ENCODE measurements at regions not wholly inside any gene's neighbourhood (a gene's known extent, or its start where the extent isn't known, plus 50 kb on each side); places are given as distances from the start of the nearest gene placed in this dataset.
A peak's percentile ranks its signal among the peaks of the same experiment; 100 is the strongest.

- no peak for DNase-seq
Observed at GRCh38 chr7:131196803-131197202, 130.9 kb upstream of the MKLN1 start.

GRCh38 chr7:131197920-131198615 lies 129.6 kb upstream of the MKLN1 start:
- DNase-seq, result no peak

GRCh38 chr7:131202451-131202850 lies 125.2 kb upstream of the MKLN1 start:
- DNase-seq, result no peak

GRCh38 chr7:131203291-131203976 lies 124.2 kb upstream of the MKLN1 start:
- no peak for DNase-seq

- DNase-seq, result no peak
Observed at GRCh38 chr7:131208777-131209176, 118.9 kb upstream of the MKLN1 start.

GRCh38 chr7:131210618-131211017 lies 117.1 kb upstream of the MKLN1 start:
- DNase-seq, result no peak

GRCh38 chr7:131211500-131211899 lies 116.2 kb upstream of the MKLN1 start:
- no peak for DNase-seq

- DNase-seq, result no peak
Observed at GRCh38 chr7:131212114-131212513, 115.6 kb upstream of the MKLN1 start.

- DNase-seq, result peak; percentile 65
Observed at GRCh38 chr7:131218727-131219128, 108.9 kb upstream of the MKLN1 start.

- peak; percentile 68 for DNase-seq
Observed at GRCh38 chr7:131219312-131220041, 108.2 kb upstream of the MKLN1 start.

GRCh38 chr7:131221061-131221460 lies 106.6 kb upstream of the MKLN1 start:
- DNase-seq, result no peak

- no peak for DNase-seq
Observed at GRCh38 chr7:131222171-131222570, 105.5 kb upstream of the MKLN1 start.

GRCh38 chr7:131223151-131223550 lies 104.5 kb upstream of the MKLN1 start:
- DNase-seq, result no peak

- DNase-seq, result no peak
Observed at GRCh38 chr7:131224996-131225395, 102.7 kb upstream of the MKLN1 start.

- no peak for DNase-seq
Observed at GRCh38 chr7:131225619-131226513, 101.8 kb upstream of the MKLN1 start.

GRCh38 chr7:131226514-131226865 lies 101.2 kb upstream of the MKLN1 start:
- DNase-seq, result no peak

GRCh38 chr7:131231381-131232220 lies 96.1 kb upstream of the MKLN1 start:
- DNase-seq, result peak; percentile 76

- DNase-seq, result no peak
Observed at GRCh38 chr7:131232768-131233167, 94.9 kb upstream of the MKLN1 start.

- no peak for DNase-seq
Observed at GRCh38 chr7:131233193-131233592, 94.5 kb upstream of the MKLN1 start.

GRCh38 chr7:131234719-131235488 lies 92.8 kb upstream of the MKLN1 start:
- DNase-seq, result no peak
